SK-N-MC (cell line): ENCODE measurements at regions not wholly inside any gene's neighbourhood (a gene's known extent, or its start where the extent isn't known, plus 50 kb on each side); places are given as distances from the start of the nearest gene placed in this dataset.

Source experiments
- EZH2 ChIP-seq: fragments of 200-600 bp; sonication (generic); IDR thresholded peaks from one replicate; pipeline ENCODE4 v1.6.1; 2017; ENCODE audit warnings: antibody characterized with exemption
- FOXP2 ChIP-seq: optimal IDR thresholded peaks from 2 replicates; pipeline ENCODE3; 2011; ENCODE audit warnings: mild to moderate bottlenecking, moderate library complexity; ENCODE audit not compliant: insufficient read depth; ENCODE audit errors: extremely low read length, control extremely low read depth
- POLR2AphosphoS5 ChIP-seq: IDR thresholded peaks from 2 replicates; pipeline ENCODE4 v1.6.1; 2012; ENCODE audit warnings: mild to moderate bottlenecking, low read depth, low read length, borderline replicate concordance

GRCh38 chr1:29684141-29684540 lies 447.8 kb downstream of the PTPRU start:
- no peak for TF ChIP-seq EZH2
- no peak for TF ChIP-seq POLR2AphosphoS5
- TF ChIP-seq FOXP2 = no peak
